GM18873 (cell line): ENCODE measurements at regions not wholly inside any gene's neighbourhood (a gene's known extent, or its start where the extent isn't known, plus 50 kb on each side); places are given as distances from the start of the nearest gene placed in this dataset.

Source experiments
- ATAC-seq: cut with Tn5 transposase; IDR thresholded peaks from one replicate; pipeline ENCODE4 v1.9.1; 2021; ENCODE audit warnings: mild to moderate bottlenecking, moderate library complexity, moderate number of reproducible peaks; ENCODE audit not compliant: unreplicated experiment, low FRiP score

- no peak for ATAC-seq
These were observed 1150.2 kb upstream of the PCDH9 start for GRCh38 chr13:68380041-68380973.

GRCh38 chr13:68378294-68378693, 1148.2 kb upstream of the PCDH9 start:
- ATAC-seq = no peak

DNA sequence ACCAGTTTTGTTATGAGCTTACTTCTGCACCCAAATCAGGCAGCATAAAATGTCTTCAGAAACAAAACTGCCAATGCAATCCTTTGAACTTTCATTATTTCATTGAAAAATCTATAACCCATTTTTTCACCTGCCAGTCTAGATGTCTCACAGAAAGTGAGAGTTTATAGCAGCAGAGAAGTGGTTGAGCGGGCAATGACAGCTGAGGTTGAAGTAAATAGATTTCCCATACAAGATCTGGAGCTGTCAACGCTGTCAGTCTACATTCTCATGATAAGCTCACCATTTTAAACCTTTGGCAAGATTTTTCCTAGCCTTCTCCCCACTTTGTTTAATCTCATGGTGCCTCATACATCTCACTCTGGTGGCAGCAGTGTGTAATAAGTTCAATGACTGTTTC, 1144.9 kb upstream of the PCDH9 start:
- no peak for ATAC-seq

DNA sequence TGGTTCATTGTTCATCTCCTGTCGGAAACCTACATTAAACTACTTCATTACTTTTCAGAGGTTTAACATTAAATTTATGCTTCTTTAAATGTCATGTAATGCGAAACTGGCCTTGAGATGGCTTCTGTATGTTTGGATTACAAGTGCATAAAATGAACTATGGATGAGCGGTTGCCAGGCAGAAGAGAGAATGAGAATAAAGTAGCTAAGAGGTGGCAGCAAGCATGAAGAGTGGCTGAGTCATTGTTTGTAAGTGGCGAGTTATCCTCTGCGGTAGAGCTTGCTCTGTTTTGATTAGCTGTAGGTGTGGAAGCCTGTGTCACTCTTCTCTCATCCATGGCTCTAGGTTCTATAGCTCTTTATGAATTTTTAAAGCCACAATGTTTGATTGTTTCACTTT, 1139.6 kb upstream of the PCDH9 start:
- no peak for ATAC-seq

- no peak for ATAC-seq
These were observed 1138.8 kb upstream of the PCDH9 start for GRCh38 chr13:68368922-68369321.

DNA sequence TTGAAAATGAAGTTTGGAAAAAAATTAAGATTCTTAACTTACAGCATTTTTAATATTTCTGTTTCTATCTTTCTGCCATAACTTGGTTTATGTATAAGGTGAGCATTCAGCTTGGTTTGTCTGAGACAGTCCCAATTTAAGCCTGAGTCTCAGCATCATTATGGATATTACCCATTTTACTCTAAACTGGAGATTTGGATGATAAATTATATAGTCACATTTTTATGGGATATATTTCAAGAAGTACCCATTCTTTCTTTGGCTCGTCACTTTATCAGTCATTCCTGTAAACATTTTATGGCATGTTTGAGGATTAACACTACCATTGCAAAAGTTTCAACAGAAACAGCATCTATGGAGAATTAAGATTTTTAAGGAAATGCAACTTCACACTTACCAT, 1129.0 kb upstream of the PCDH9 start:
- ATAC-seq = no peak

DNA sequence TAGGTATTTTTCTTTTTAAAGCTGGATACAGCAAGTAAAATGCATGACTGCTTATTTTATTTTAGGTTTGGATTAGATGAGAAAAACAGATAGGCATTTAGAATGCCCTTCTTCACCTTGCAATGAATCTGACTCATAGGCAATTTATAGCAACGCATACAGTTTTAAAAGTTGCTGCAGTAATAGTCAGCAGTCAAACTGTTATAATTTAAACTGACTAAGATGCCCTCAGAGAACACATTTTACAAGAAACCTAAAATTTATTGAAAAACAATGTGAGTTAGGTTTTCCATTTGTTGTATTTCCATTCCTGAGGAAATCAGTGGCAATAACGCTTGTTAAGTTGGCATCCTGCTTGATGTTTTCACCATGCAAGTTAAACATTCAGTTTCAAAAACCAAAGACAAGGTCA, 1128.2 kb upstream of the PCDH9 start:
- no peak for ATAC-seq

DNA sequence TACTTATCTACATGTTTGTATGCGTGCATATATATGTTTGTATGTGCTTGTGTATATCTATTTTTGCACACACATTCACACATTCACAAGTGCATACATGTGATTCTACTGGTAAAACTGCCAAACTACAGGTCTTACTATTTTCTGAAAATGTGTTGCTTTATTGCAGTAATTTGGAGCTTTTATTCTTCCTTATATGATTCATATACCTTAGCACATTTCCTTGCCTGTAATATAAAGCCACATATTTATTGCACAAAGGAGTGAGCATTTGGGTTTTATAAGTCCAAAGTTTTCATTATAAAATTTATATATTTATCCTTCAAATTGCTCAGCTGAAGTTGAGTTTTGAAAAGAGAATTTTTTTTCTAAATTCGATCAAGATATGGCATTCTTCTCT, 1120.4 kb upstream of the PCDH9 start:
- ATAC-seq = no peak

GRCh38 chr13:68347220-68347619, 1117.1 kb upstream of the PCDH9 start:
- ATAC-seq = no peak

GRCh38 chr13:68345963-68346531, 1115.9 kb upstream of the PCDH9 start:
- no peak for ATAC-seq

- ATAC-seq = no peak
These were observed 1093.0 kb upstream of the PCDH9 start for GRCh38 chr13:68323124-68323523.

GRCh38 chr13:68319384-68319783, 1089.2 kb upstream of the PCDH9 start:
- ATAC-seq = no peak

- ATAC-seq = no peak
These were observed 1074.3 kb upstream of the PCDH9 start for GRCh38 chr13:68304286-68304893.

GRCh38 chr13:68293631-68294030, 1063.5 kb upstream of the PCDH9 start:
- no peak for ATAC-seq

GRCh38 chr13:68292601-68293000, 1062.5 kb upstream of the PCDH9 start:
- ATAC-seq = no peak

- ATAC-seq = no peak
These were observed 1061.5 kb upstream of the PCDH9 start for GRCh38 chr13:68291595-68291994.

DNA sequence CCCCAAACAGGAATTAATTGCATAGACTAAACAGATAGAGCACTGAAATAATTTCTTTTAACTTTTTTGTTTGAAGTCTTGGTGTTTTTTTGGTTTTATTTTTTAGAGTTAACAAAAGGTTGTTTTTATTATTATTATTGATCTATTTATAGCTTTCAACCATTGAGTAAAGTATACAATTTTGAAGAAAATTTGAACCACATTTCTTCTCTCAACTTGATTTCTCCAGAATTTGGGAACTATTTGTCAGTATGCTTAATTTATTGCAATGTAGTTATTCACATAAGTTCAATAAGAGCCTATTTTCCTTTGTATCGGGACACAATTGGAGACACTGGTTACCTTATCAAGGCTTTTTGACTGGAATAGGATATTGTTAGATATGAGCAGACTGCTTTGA, 1045.6 kb upstream of the PCDH9 start:
- ATAC-seq = no peak

DNA sequence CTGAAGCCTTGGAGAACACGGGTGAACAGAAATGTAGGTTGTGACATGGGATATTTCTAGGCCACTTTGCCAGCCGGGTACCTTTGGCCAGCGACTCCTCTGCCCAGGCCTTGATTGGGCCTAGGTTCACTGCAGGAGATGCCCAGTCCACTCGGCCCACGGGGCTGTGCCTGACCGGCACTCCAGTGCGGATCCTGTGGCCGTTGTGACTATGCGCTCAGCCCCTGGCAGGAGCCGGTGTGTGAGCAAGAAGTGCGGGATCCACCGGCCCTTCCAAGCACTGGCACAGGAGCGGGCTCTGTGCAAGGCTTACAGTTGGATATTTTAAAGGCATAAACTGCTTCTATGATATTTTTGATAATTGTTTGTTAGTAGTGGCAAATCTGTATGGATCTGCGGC, 1042.5 kb upstream of the PCDH9 start:
- no peak for ATAC-seq

- ATAC-seq = no peak
These were observed 1034.6 kb upstream of the PCDH9 start for GRCh38 chr13:68264692-68265091.

DNA sequence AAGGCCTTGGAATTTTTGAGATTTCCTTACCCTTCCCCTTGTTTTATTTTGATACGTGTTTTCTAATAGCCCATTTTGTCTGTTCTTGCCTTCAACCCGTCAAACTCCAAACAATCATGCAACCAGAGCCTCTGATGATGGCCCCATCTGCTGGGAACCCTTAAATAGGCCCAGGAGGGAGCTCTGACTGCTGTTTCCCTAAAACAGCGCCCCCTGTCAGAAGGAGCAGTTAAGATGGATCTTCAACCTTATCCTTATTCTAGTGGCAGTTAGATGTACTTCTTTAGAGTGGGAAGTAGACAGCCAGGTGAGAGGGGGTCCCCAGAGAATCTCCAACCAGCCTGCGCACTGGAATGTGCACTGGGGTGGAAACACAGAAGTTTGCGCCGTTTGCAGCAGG, 1031.0 kb upstream of the PCDH9 start:
- ATAC-seq = no peak

DNA sequence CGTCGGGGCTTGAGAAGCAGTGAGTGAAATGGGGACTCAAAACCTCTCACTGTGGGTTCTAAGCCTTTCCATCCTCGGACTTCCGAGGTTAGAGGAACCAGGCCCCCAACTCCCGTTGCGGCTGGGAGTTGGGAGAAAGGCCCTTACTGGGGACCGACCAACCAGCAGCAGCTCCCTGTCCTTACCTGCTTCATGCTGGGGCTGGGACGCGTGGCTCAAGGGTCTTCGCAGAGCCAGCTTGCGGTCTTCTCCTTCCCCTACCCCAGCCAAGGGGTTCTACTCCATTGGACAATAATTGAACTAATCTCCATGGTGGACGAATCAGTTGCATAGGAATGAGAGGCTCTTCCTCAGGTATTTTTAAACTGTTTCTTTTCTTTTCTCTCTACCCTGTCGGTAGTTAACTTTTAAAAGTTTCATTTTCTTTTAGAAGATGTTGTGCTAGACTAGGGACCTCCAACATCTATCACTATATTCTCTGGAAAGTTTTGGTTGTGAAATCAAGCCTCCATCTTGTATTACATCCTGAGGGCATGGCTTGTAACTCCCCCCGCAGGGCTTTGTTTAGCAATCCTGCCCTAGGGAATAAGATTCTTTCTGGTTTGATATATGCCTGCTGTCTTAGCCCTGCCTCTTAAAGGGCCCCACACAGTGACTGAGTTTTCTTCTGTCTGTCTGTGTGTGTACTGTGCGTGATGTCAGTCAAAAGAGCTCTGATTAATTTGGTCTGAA, 1027.1 kb upstream of the PCDH9 start:
- no peak for ATAC-seq
